SH-SY5Y (cell line): ENCODE measurements at regions not wholly inside any gene's neighbourhood (a gene's known extent, or its start where the extent isn't known, plus 50 kb on each side); places are given as distances from the start of the nearest gene placed in this dataset.

Experiments
- GATA2 ChIP-seq: IDR thresholded peaks from 2 replicates; pipeline ENCODE4 v1.6.1; 2011; ENCODE audit warnings: mild to moderate bottlenecking, low read depth, low read length
- GATA3 ChIP-seq: IDR thresholded peaks from 2 replicates; pipeline ENCODE4 v1.6.1; 2011; ENCODE audit warnings: low read depth, mild to moderate bottlenecking, low read length, moderate library complexity

- TF ChIP-seq GATA2 (no peak), GATA3 (no peak)
These were observed 60.8 kb upstream of the IVNS1ABP start for GRCh38 chr1:185377831-185378230.
